GM23248 (cell line): ENCODE measurements at regions not wholly inside any gene's neighbourhood (a gene's known extent, or its start where the extent isn't known, plus 50 kb on each side); places are given as distances from the start of the nearest gene placed in this dataset.
A peak's percentile ranks its signal among the peaks of the same experiment; 100 is the strongest.

Source experiments
- DNase-seq: peaks from one replicate; pipeline ENCODE4 v3.0.0-alpha.2; 2015
- H2AFZ ChIP-seq: fragments of 200-600 bp; sonication (generic); 2 replicates; pipeline ENCODE4 v1.6.1; 2016; ENCODE audit warnings: antibody characterized with exemption
- H3F3A ChIP-seq: fragments of 200-600 bp; sonication (generic); 2 replicates; pipeline ENCODE4 v1.6.1; 2016; ENCODE audit warnings: mild to moderate bottlenecking, antibody characterized with exemption, mixed run types; ENCODE audit not compliant: insufficient read depth
- H3K27ac ChIP-seq: fragments of 200-600 bp; sonication (generic); 2 replicates; pipeline ENCODE4 v1.5.1; 2016; ENCODE audit warnings: mild to moderate bottlenecking
- H3K27me3 ChIP-seq: fragments of 200-600 bp; sonication (generic); replicated peaks from 2 replicates; pipeline ENCODE4 v1.6.1; 2016; ENCODE audit warnings: mild to moderate bottlenecking; ENCODE audit not compliant: insufficient read depth
- H3K36me3 ChIP-seq: fragments of 200-600 bp; sonication (generic); 2 replicates; pipeline ENCODE4 v1.6.1; 2016; ENCODE audit warnings: low read depth, mild to moderate bottlenecking
- H3K4me1 ChIP-seq: fragments of 200-600 bp; sonication (generic); 2 replicates; pipeline ENCODE4 v1.6.1; 2016; ENCODE audit warnings: mild to moderate bottlenecking; ENCODE audit not compliant: insufficient read depth
- H3K4me2 ChIP-seq: fragments of 200-600 bp; sonication (generic); one replicate; pipeline ENCODE4 v1.6.1; 2016; ENCODE audit warnings: mild to moderate bottlenecking; ENCODE audit not compliant: unreplicated experiment
- H3K4me3 ChIP-seq: fragments of 200-600 bp; sonication (generic); 2 replicates; pipeline ENCODE4 v1.5.1; 2016; ENCODE audit warnings: mild to moderate bottlenecking
- H3K79me2 ChIP-seq: fragments of 200-600 bp; sonication (generic); 2 replicates; pipeline ENCODE4 v1.6.1; 2016; ENCODE audit warnings: mild to moderate bottlenecking; ENCODE audit not compliant: insufficient read depth
- H3K9ac ChIP-seq: fragments of 200-600 bp; sonication (generic); 2 replicates; pipeline ENCODE4 v1.6.1; 2016; ENCODE audit warnings: mild to moderate bottlenecking
- H3K9me2 ChIP-seq: fragments of 200-600 bp; sonication (generic); 2 replicates; pipeline ENCODE4 v1.6.1; 2016; ENCODE audit warnings: mixed run types, mild to moderate bottlenecking, moderate library complexity; ENCODE audit not compliant: insufficient read depth
- H3K9me3 ChIP-seq: fragments of 200-600 bp; sonication (generic); one replicate; pipeline ENCODE4 v1.6.1; 2017; ENCODE audit warnings: low read depth
- H4K20me1 ChIP-seq: fragments of 200-600 bp; sonication (generic); 2 replicates; pipeline ENCODE4 v1.6.0; 2016; ENCODE audit not compliant: insufficient read depth
- EZH2 ChIP-seq: fragments of 200-600 bp; sonication (generic); IDR thresholded peaks from 2 replicates; pipeline ENCODE4 v1.6.1; 2018; ENCODE audit warnings: antibody characterized with exemption, mild to moderate bottlenecking; ENCODE audit not compliant: insufficient read depth, poor library complexity, severe bottlenecking
- EZH2phosphoT487 ChIP-seq: fragments of 200-600 bp; sonication (generic); IDR thresholded peaks from 2 replicates; pipeline ENCODE4 v1.6.1; 2018; ENCODE audit warnings: antibody characterized with exemption, moderate library complexity, mild to moderate bottlenecking, low read depth; ENCODE audit not compliant: insufficient read depth
- WGBS, 2 experiments: methylation state at CpG; one replicate each; pipeline ENCODE4 v1.1.6; 2015 to 2017; ENCODE audit warnings: low lambda C conversion rate in 2 of 2, low coverage in 1 of 2; ENCODE audit errors: missing lambda C conversion rate in 2 of 2; 5-methylcytosine and 5-hydroxymethylcytosine counted together
- in situ Hi-C: fragments of 300-500 bp; cut with MboI; formaldehyde crosslinking; loops from 2 replicates; pipeline ENCODE4 v1.15.0; 2020

DNA sequence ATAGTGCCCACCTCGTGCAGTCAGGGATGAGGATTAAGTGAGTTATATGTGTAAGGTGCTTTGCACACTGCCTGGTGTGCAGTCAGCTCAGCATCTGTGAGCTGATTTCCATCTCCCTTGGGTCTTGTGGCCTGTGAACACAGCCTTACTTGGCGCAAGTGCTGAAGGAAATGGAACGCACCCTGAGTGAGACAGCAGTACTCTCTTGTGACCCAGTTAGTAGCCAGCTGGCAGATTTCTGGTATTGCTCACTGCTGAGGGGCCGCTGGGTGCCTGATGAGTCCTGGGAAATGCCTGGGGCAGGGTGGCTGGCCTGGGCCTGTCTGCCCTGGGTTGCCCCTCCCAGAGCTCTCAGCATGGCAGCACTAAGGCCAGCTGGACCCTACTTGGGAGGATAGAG lies 90.9 kb upstream of the BOD1 start:
- WGBS, 2 experiments, result 6 to 16% methylated on average over 4 of the region's 4 CpGs
- Histone ChIP-seq H3K79me2 (no peaks in the 10 kb centered on the region), H3K4me2 (no peak overlapping the region), H3K9me2 (no peaks in the 10 kb centered on the region), H3K27me3 (no peaks in the 10 kb centered on the region), H3K9me3 (no peaks in the 10 kb centered on the region), H2AFZ (no peak overlapping the region), H3K27ac (peak overlapping the region; percentile 55), H3K4me1 (peaks cover 13% of the 10 kb centered on the region), H3K4me3 (no peak overlapping the region), H3K9ac (peak overlapping the region; percentile 40; the same call in 1 of the 2 replicates), H3K36me3 (no peaks in the 10 kb centered on the region), H4K20me1 (no peaks in the 10 kb centered on the region), H3F3A (peaks cover 14% of the 10 kb centered on the region)
- peak; percentile 98 for DNase-seq
- in situ Hi-C loops, result no loop called here
- TF ChIP-seq EZH2 (no peak), EZH2phosphoT487 (no peak)

DNA sequence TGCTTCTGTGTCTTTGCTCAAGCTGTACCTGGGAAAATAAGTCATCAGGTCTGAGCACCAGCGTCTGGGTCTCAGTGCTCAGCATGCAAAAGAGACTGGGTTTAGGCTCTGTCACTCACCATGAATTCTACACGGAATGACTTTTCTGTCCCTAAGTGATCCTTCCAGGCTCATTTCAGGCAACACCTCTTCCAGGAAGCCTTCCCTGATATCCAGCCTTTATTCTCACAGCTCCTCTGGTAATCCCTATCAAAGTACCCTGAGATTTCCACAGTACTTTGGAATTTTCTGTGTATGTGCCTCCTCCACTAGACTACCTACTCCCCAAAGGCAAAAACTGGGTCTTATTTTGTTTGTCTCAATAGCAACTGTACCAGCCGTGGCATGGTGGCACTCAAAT lies 92.7 kb upstream of the BOD1 start:
- no peak overlapping the region for H3K27ac ChIP-seq
- TF ChIP-seq EZH2phosphoT487 (no peak), EZH2 (no peak)
- no peaks in the 10 kb centered on the region for H3K9me2 ChIP-seq
- H3K4me2 ChIP-seq, result no peak overlapping the region
- no peaks in the 10 kb centered on the region for H3K79me2 ChIP-seq
- H3K4me3 ChIP-seq, result no peak overlapping the region
- H2AFZ ChIP-seq, result no peak overlapping the region
- no peaks in the 10 kb centered on the region for H3K9me3 ChIP-seq
- H3F3A ChIP-seq, result peaks cover 14% of the 10 kb centered on the region
- 75 to 77% methylated on average over 3 of the region's 3 CpGs for WGBS, 2 experiments
- no peaks in the 10 kb centered on the region for H4K20me1 ChIP-seq
- DNase-seq, result no peak
- H3K27me3 ChIP-seq, result no peaks in the 10 kb centered on the region
- H3K4me1 ChIP-seq, result peaks cover 15% of the 10 kb centered on the region
- H3K9ac ChIP-seq, result no peak overlapping the region
- in situ Hi-C loops, result no loop called here
- H3K36me3 ChIP-seq, result no peaks in the 10 kb centered on the region

DNA sequence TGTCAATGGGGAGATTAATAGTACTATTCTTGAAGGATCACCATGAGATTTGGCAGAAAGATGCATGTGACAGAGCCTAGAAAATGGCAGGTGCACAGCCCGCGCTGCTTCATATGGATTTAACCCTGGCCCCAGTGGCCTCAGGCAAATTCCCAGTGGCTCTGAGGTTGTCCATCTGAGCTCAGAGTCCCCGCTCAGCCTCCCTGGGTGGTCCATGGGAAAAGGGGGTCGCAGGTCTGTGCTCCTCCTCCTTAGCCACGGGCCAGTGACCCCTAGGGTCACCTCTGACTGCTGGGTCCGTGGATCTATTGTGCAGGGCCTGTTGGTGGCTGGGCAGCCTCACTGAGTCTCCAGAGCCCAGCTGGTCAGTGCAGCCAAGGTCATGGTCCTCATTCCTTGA lies 93.3 kb upstream of the BOD1 start:
- no peaks in the 10 kb centered on the region for H3K79me2 ChIP-seq
- H3F3A ChIP-seq, result peaks cover 14% of the 10 kb centered on the region
- no peak overlapping the region for H3K4me2 ChIP-seq
- in situ Hi-C loops, result no loop called here
- TF ChIP-seq EZH2phosphoT487, result no peak
- no peak for TF ChIP-seq EZH2
- peaks cover 20% of the 10 kb centered on the region for H3K4me1 ChIP-seq
- H3K4me3 ChIP-seq, result no peak overlapping the region
- H4K20me1 ChIP-seq, result no peaks in the 10 kb centered on the region
- H2AFZ ChIP-seq, result no peak overlapping the region
- H3K9ac ChIP-seq, result no peak overlapping the region
- no peak overlapping the region for H3K27ac ChIP-seq
- WGBS, 2 experiments, result 52 to 62% methylated on average over 5 to 6 of the region's 6 CpGs
- H3K27me3 ChIP-seq, result no peaks in the 10 kb centered on the region
- DNase-seq, result no peak
- no peaks in the 10 kb centered on the region for H3K9me2 ChIP-seq
- H3K36me3 ChIP-seq, result no peaks in the 10 kb centered on the region
- H3K9me3 ChIP-seq, result no peaks in the 10 kb centered on the region

DNA sequence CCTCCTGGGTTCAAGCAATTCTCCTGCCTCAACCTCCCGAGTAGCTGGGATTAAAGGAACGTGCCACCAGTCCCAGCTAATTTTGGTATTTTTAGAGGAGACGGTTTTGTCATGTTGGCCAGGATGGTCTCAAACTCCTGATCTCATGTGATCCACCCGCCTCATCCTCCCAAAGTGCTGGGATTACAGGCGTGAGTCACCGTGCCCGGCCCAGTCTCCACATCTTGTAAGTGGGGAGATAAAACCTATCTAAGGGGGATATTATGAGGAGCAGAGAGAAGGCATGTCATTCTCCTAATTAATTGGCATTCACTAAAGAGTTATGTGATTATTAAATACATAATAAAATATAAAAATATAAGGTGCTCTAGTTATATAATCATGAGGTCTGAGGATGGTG lies 94.1 kb upstream of the BOD1 start:
- no peaks in the 10 kb centered on the region for H3K36me3 ChIP-seq
- H3K4me2 ChIP-seq, result no peak overlapping the region

DNA sequence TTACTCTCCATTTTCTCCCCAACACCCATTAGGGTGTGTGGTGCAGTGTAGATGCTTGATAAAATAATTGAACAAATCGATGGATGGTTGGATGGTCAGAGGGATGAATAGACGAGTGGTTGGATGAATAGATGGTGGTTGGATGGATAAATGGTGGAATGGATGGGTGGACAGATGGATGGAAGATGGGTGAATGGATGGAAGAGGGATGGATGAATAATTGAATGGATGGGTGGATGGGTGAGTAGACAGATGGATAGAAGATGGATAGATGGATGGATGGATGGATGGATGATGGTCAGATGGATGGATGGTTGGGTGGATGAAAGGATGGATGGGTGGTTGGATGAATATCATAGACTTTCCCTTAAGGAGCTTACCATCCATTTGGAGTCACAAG lies 95.0 kb upstream of the BOD1 start:
- no peaks in the 10 kb centered on the region for H3K36me3 ChIP-seq
- H3K9me3 ChIP-seq, result no peaks in the 10 kb centered on the region
- H3K9ac ChIP-seq, result no peak overlapping the region
- H3K79me2 ChIP-seq, result no peaks in the 10 kb centered on the region
- in situ Hi-C loops, result no loop called here
- no peak overlapping the region for H2AFZ ChIP-seq
- H3K4me2 ChIP-seq, result no peak overlapping the region
- no peaks in the 10 kb centered on the region for H3K9me2 ChIP-seq
- 83 to 87% methylated on average over 2 of the region's 2 CpGs for WGBS, 2 experiments
- TF ChIP-seq EZH2 (no peak), EZH2phosphoT487 (no peak)
- peaks cover 30% of the 10 kb centered on the region for H3K4me1 ChIP-seq
- H3K27ac ChIP-seq, result no peak overlapping the region
- no peak overlapping the region for H3K4me3 ChIP-seq
- H3K27me3 ChIP-seq, result no peaks in the 10 kb centered on the region
- DNase-seq, result no peak
- peaks cover 24% of the 10 kb centered on the region for H3F3A ChIP-seq
- H4K20me1 ChIP-seq, result no peaks in the 10 kb centered on the region

More for the DNA sequence above, 94.1 kb upstream of the BOD1 start:
- H3K9ac ChIP-seq, result no peak overlapping the region
- H3K27me3 ChIP-seq, result no peaks in the 10 kb centered on the region
- TF ChIP-seq EZH2, result no peak
- TF ChIP-seq EZH2phosphoT487, result no peak
- WGBS, 2 experiments, result 86 to 91% methylated on average over 7 of the region's 7 CpGs
- no peaks in the 10 kb centered on the region for H4K20me1 ChIP-seq
- H3K4me3 ChIP-seq, result no peak overlapping the region
- H2AFZ ChIP-seq, result no peak overlapping the region
- H3F3A ChIP-seq, result peaks cover 22% of the 10 kb centered on the region
- no peaks in the 10 kb centered on the region for H3K9me2 ChIP-seq
- in situ Hi-C loops, result no loop called here
- peaks cover 28% of the 10 kb centered on the region for H3K4me1 ChIP-seq
- no peak for DNase-seq
- H3K79me2 ChIP-seq, result no peaks in the 10 kb centered on the region
- no peak overlapping the region for H3K27ac ChIP-seq
- no peaks in the 10 kb centered on the region for H3K9me3 ChIP-seq
